HUES48 (cell line): ENCODE measurements at regions not wholly inside any gene's neighbourhood (a gene's known extent, or its start where the extent isn't known, plus 50 kb on each side); places are given as distances from the start of the nearest gene placed in this dataset.

ENCODE experiments used
- H3K27ac ChIP-seq: one replicate; pipeline ENCODE4 v1.7.0; 2013; ENCODE audit warnings: low read depth, low read length, inconsistent platforms
- H3K27me3 ChIP-seq: 2 replicates; pipeline ENCODE4 v1.6.1; 2013; ENCODE audit warnings: mild to moderate bottlenecking, low read length; ENCODE audit not compliant: control insufficient read depth, insufficient read depth
- H3K36me3 ChIP-seq: 2 replicates; pipeline ENCODE4 v1.6.1; 2013; ENCODE audit warnings: low read length; ENCODE audit not compliant: control insufficient read depth, insufficient read depth
- H3K4me1 ChIP-seq: 2 replicates; pipeline ENCODE4 v1.6.1; 2013; ENCODE audit warnings: mild to moderate bottlenecking, low read length; ENCODE audit not compliant: control insufficient read depth, insufficient read depth
- H3K4me3 ChIP-seq: 2 replicates; pipeline ENCODE4 v1.5.1; 2013; ENCODE audit warnings: mild to moderate bottlenecking, low read depth, low read length
- H3K9ac ChIP-seq: 2 replicates; pipeline ENCODE4 v1.6.1; 2013; ENCODE audit warnings: mild to moderate bottlenecking, low read depth, low read length, moderate library complexity
- H3K9me3 ChIP-seq: 2 replicates; pipeline ENCODE4 v1.6.1; 2013; ENCODE audit warnings: low read length; ENCODE audit not compliant: control insufficient read depth, insufficient read depth

GRCh38 chr15:62976301-62976881 is 66.2 kb upstream of the TPM1 start:
- Histone ChIP-seq H3K9ac (no peak overlapping the region), H3K27me3 (no peaks in the 10 kb centered on the region), H3K4me3 (no peak overlapping the region), H3K4me1 (no peaks in the 10 kb centered on the region), H3K36me3 (no peaks in the 10 kb centered on the region), H3K9me3 (no peaks in the 10 kb centered on the region), H3K27ac (no peak overlapping the region)

GRCh38 chr15:62977952-62978811 is 64.4 kb upstream of the TPM1 start:
- H3K9ac ChIP-seq, result no peak overlapping the region
- no peaks in the 10 kb centered on the region for H3K9me3 ChIP-seq
- H3K36me3 ChIP-seq, result no peaks in the 10 kb centered on the region
- H3K4me3 ChIP-seq, result no peak overlapping the region
- H3K27ac ChIP-seq, result no peak overlapping the region
- no peaks in the 10 kb centered on the region for H3K27me3 ChIP-seq
- no peaks in the 10 kb centered on the region for H3K4me1 ChIP-seq

DNA sequence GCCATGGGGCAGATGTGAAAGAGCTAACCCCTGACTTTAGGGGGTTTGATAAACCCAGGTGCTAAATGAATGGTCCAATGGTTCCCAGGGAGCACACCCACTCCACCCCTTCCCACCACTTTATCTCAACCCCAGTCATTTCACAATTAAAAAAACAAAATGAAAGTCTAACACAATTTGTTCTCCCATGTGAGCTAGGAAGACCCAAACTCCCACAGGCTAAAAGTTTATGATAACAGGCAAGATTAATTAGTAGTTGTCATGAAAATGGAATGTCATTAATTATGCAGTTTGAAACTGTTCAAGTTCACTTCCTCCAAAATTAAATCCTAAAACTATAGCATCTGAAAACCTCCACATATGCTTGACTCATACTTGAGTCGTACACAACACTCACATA is 63.3 kb upstream of the TPM1 start:
- H3K36me3 ChIP-seq, result no peaks in the 10 kb centered on the region
- no peak overlapping the region for H3K27ac ChIP-seq
- H3K9me3 ChIP-seq, result no peaks in the 10 kb centered on the region
- H3K4me3 ChIP-seq, result no peak overlapping the region
- H3K4me1 ChIP-seq, result no peaks in the 10 kb centered on the region
- H3K9ac ChIP-seq, result no peak overlapping the region
- no peaks in the 10 kb centered on the region for H3K27me3 ChIP-seq

DNA sequence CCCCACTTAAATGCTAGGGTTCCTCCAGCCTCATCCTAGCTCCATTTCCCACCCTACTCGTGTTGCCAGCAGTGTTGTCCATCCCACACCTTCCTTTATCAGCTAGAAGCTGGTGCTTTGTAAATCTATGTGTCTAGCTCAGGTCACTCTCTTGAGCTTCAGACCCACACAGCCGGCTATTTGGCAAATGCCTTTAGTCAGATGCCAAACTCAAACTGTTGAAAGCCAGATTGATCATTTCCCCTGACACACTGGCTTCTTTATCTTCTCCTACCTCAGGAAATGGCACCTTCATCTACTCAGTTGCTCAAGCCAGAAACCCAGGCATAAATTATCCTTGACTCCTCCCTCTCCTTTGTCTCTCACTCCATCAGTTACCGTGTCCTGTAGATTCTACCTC is 61.5 kb upstream of the TPM1 start:
- no peak overlapping the region for H3K27ac ChIP-seq
- no peaks in the 10 kb centered on the region for H3K36me3 ChIP-seq
- H3K27me3 ChIP-seq, result no peaks in the 10 kb centered on the region
- no peak overlapping the region for H3K4me3 ChIP-seq
- H3K9me3 ChIP-seq, result no peaks in the 10 kb centered on the region
- no peak overlapping the region for H3K9ac ChIP-seq
- peaks cover 11% of the 10 kb centered on the region; the same call in 1 of the 2 replicates for H3K4me1 ChIP-seq

DNA sequence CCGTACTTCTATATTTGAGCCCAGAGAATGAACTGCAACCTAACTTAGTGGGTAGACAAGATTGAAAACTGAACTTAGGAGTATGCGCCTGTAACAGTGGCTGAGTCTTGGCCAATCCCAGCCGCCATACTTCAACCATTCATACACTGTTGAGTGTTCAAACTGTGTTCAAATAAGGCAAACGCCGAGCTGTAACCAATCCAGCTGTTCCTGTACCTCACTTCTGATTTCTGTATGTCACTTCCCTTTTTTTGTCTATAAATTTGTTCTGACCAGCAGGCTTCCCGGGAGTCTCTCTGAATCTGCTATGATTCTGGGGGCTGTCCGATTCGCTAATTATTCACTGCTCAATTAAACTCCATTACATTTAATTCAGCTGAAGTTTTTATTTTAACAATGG is 58.6 kb upstream of the TPM1 start:
- Histone ChIP-seq H3K27ac (no peak overlapping the region), H3K36me3 (no peaks in the 10 kb centered on the region), H3K4me1 (peaks cover 17% of the 10 kb centered on the region), H3K4me3 (no peak overlapping the region), H3K27me3 (no peaks in the 10 kb centered on the region), H3K9ac (no peak overlapping the region), H3K9me3 (no peaks in the 10 kb centered on the region)

DNA sequence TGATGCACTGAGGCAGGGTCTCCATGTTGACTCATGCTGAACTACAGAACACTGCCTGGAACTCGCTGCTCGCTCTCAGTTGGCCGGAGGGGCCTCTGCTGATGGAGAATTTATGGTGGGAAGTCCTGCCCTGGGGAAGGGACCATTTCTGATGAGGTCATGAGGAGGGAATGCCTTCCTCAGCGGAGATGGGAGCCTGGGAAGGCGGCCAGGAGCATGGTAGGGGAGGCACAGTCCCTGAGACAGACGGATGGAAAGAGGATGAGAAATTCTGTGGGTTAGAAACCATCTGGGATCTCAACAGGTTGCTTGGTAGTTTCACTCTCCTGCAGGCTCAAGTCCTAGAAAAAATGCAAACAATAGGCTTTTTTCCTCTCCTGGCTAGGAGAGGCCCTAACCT is 56.8 kb upstream of the TPM1 start:
- Histone ChIP-seq H3K4me3 (no peak overlapping the region), H3K27ac (no peak overlapping the region), H3K27me3 (no peaks in the 10 kb centered on the region), H3K4me1 (peaks cover 17% of the 10 kb centered on the region), H3K36me3 (no peaks in the 10 kb centered on the region), H3K9ac (no peak overlapping the region), H3K9me3 (no peaks in the 10 kb centered on the region)

DNA sequence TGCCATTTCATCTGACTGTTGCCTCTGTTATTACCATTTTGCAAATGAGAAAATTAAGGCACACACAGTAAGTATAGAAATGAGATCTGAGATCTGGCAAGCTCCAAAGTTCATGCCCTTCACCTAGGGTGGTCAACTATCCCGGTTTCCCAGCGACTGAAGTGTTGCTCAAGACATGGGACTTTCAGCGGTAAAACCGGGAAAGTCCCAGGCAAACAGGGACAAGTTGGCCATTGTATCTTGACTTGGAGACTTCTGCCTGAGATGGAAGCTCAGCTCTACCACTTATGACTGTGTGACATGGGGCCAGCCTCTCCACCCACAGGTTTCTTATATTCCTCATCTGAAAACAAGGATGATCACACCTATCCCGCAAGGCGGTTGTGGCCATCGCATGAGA is 55.6 kb upstream of the TPM1 start:
- Histone ChIP-seq H3K27me3 (no peaks in the 10 kb centered on the region), H3K27ac (no peak overlapping the region), H3K9ac (no peak overlapping the region), H3K9me3 (no peaks in the 10 kb centered on the region), H3K4me1 (peaks cover 17% of the 10 kb centered on the region), H3K36me3 (no peaks in the 10 kb centered on the region), H3K4me3 (no peak overlapping the region)

GRCh38 chr15:62988701-62989100 is 53.8 kb upstream of the TPM1 start:
- Histone ChIP-seq H3K4me1 (peaks cover 17% of the 10 kb centered on the region), H3K9me3 (no peaks in the 10 kb centered on the region), H3K9ac (no peak overlapping the region), H3K27ac (no peak overlapping the region), H3K27me3 (no peaks in the 10 kb centered on the region), H3K4me3 (no peak overlapping the region), H3K36me3 (no peaks in the 10 kb centered on the region)

- H3K4me3 ChIP-seq, result no peak overlapping the region
- H3K9me3 ChIP-seq, result no peaks in the 10 kb centered on the region
- H3K9ac ChIP-seq, result no peak overlapping the region
- H3K4me1 ChIP-seq, result peaks cover 17% of the 10 kb centered on the region
- no peak overlapping the region for H3K27ac ChIP-seq
- no peaks in the 10 kb centered on the region for H3K27me3 ChIP-seq
- no peaks in the 10 kb centered on the region for H3K36me3 ChIP-seq
These were observed 53.0 kb upstream of the TPM1 start for GRCh38 chr15:62989366-62990055.

- H3K4me1 ChIP-seq, result peaks cover 6% of the 10 kb centered on the region
- H3K9ac ChIP-seq, result no peak overlapping the region
- H3K4me3 ChIP-seq, result no peak overlapping the region
- no peaks in the 10 kb centered on the region for H3K27me3 ChIP-seq
- H3K27ac ChIP-seq, result no peak overlapping the region
- no peaks in the 10 kb centered on the region for H3K9me3 ChIP-seq
- H3K36me3 ChIP-seq, result no peaks in the 10 kb centered on the region
These were observed 50.8 kb upstream of the TPM1 start for GRCh38 chr15:62991698-62992097.

GRCh38 chr15:62992302-62992701 is 50.2 kb upstream of the TPM1 start:
- no peak overlapping the region for H3K4me3 ChIP-seq
- no peaks in the 10 kb centered on the region for H3K9me3 ChIP-seq
- H3K36me3 ChIP-seq, result no peaks in the 10 kb centered on the region
- no peak overlapping the region for H3K27ac ChIP-seq
- no peak overlapping the region for H3K9ac ChIP-seq
- no peaks in the 10 kb centered on the region for H3K27me3 ChIP-seq
- peaks cover 6% of the 10 kb centered on the region for H3K4me1 ChIP-seq
